GM19467 (cell line): ENCODE measurements at regions not wholly inside any gene's neighbourhood (a gene's known extent, or its start where the extent isn't known, plus 50 kb on each side); places are given as distances from the start of the nearest gene placed in this dataset.

Experiments used
- ATAC-seq: cut with Tn5 transposase; IDR thresholded peaks from one replicate; pipeline ENCODE4 v1.9.1; 2021; ENCODE audit warnings: mild to moderate bottlenecking, moderate library complexity; ENCODE audit not compliant: unreplicated experiment

GRCh38 chr6:132972254-132972653 lies 157.9 kb downstream of the RPS12 start:
- no peak for ATAC-seq

GRCh38 chr6:132972971-132973370 lies 158.6 kb downstream of the RPS12 start:
- ATAC-seq = no peak

GRCh38 chr6:132973514-132973993 lies 159.2 kb downstream of the RPS12 start:
- no peak for ATAC-seq

GRCh38 chr6:132974122-132974521 lies 159.8 kb downstream of the RPS12 start:
- ATAC-seq = no peak

GRCh38 chr6:132977413-132977812 lies 163.0 kb downstream of the RPS12 start:
- ATAC-seq = no peak

GRCh38 chr6:132978685-132979084 lies 164.3 kb downstream of the RPS12 start:
- ATAC-seq = no peak

GRCh38 chr6:132993738-132994137 lies 179.4 kb downstream of the RPS12 start:
- ATAC-seq = no peak

GRCh38 chr6:132995009-132995408 lies 180.6 kb downstream of the RPS12 start:
- no peak for ATAC-seq

GRCh38 chr6:132995432-132995831 lies 181.1 kb downstream of the RPS12 start:
- ATAC-seq = no peak

- no peak for ATAC-seq
These were observed 184.0 kb downstream of the RPS12 start for GRCh38 chr6:132998418-132998817.

- ATAC-seq = no peak
These were observed 186.7 kb downstream of the RPS12 start for GRCh38 chr6:133001040-133001565.

- ATAC-seq = no peak
These were observed 190.0 kb downstream of the RPS12 start for GRCh38 chr6:133004304-133004884.

- no peak for ATAC-seq
These were observed 198.4 kb downstream of the RPS12 start for GRCh38 chr6:133012774-133013173.

GRCh38 chr6:133016631-133017030 lies 202.3 kb downstream of the RPS12 start:
- ATAC-seq = no peak

- no peak for ATAC-seq
These were observed 203.2 kb downstream of the RPS12 start for GRCh38 chr6:133017581-133017980.

- no peak for ATAC-seq
These were observed 212.3 kb downstream of the RPS12 start for GRCh38 chr6:133026705-133027104.

- ATAC-seq = no peak
These were observed 207.9 kb upstream of the EYA4 start for GRCh38 chr6:133033263-133033662.

- no peak for ATAC-seq
These were observed 206.5 kb upstream of the EYA4 start for GRCh38 chr6:133034509-133035206.

- no peak for ATAC-seq
These were observed 200.9 kb upstream of the EYA4 start for GRCh38 chr6:133040094-133040802.

- no peak for ATAC-seq
These were observed 200.2 kb upstream of the EYA4 start for GRCh38 chr6:133040803-133041419.

- ATAC-seq = no peak
These were observed 198.5 kb upstream of the EYA4 start for GRCh38 chr6:133042550-133043120.
